Testis (tissue), 2 donors: ENCODE measurements at regions not wholly inside any gene's neighbourhood (a gene's known extent, or its start where the extent isn't known, plus 50 kb on each side); places are given as distances from the start of the nearest gene placed in this dataset.

Experiments used
- DNase-seq: peaks from one replicate; pipeline ENCODE4 v3.0.0-alpha.2; 2019
- H3K27ac ChIP-seq, 2 donors: fragments of 200-600 bp; sonication (generic); one replicate each; pipeline ENCODE4 v1.5.1; 2019
- H3K27me3 ChIP-seq: fragments of 200-600 bp; sonication (generic); one replicate; pipeline ENCODE4 v1.5.1; 2019
- H3K36me3 ChIP-seq: fragments of 200-600 bp; sonication (generic); one replicate; pipeline ENCODE4 v1.5.1; 2017; ENCODE audit warnings: low read depth; ENCODE audit errors: missing control alignments
- H3K4me1 ChIP-seq: fragments of 200-600 bp; sonication (generic); one replicate; pipeline ENCODE4 v1.5.1; 2019
- H3K4me3 ChIP-seq, 2 donors: fragments of 200-600 bp; sonication (generic); one replicate each; pipeline ENCODE4 v1.5.1; 2017 to 2019
- H3K9me3 ChIP-seq: fragments of 200-600 bp; sonication (generic); one replicate; pipeline ENCODE4 v1.5.1; 2017
- POLR2A ChIP-seq: fragments of 450-650 bp; IDR thresholded peaks from one replicate; pipeline ENCODE4 v1.6.1; 2017; ENCODE audit warnings: antibody characterized with exemption, mild to moderate bottlenecking, moderate library complexity
- WGBS, 2 donors: methylation state at CpG; one replicate each; pipeline ENCODE4 v1.1.5; 2018; 5-methylcytosine and 5-hydroxymethylcytosine counted together
- intact Hi-C: fragments of 100-400 bp; cut with DNase I; formaldehyde crosslinking; loops from one replicate; pipeline ENCODE4 v1.15.1; 2023; ENCODE audit warnings: low total_unique reads
- TF ChIP-seq, protein P1 (sequence below), 3 experiments: fragments of 450-650 bp in 2 of 3; fragments of 200-600 bp in 1 of 3; sonication (generic) in 1 of 3; IDR thresholded peaks; one replicate each; pipeline ENCODE4 v1.5.1; 2016 to 2019; ENCODE audit warnings: antibody characterized with exemption in 3 of 3, mild to moderate bottlenecking in 2 of 3, moderate library complexity in 1 of 3

DNA sequence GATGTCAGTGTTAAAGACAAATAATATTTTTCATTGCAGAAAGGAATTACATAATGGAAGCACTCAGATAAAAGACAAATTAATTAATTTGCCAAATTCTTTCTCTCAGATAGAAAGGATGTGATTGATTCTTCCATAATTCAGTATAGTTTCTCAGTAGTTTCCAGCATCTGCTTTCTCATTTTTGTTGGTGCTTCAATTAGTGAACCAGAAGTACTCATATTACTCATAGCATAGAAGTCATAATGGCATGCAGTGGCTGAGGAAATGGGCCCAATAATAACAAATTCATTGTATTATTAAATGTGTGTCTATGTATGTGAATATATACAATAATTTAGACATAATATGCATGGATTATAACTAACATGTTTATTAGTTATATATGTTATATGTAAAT lies 393.3 kb upstream of the TRAM1L1 start:
- no peak for DNase-seq
- no peak for TF ChIP-seq POLR2A
- TF ChIP-seq, protein P1, sequence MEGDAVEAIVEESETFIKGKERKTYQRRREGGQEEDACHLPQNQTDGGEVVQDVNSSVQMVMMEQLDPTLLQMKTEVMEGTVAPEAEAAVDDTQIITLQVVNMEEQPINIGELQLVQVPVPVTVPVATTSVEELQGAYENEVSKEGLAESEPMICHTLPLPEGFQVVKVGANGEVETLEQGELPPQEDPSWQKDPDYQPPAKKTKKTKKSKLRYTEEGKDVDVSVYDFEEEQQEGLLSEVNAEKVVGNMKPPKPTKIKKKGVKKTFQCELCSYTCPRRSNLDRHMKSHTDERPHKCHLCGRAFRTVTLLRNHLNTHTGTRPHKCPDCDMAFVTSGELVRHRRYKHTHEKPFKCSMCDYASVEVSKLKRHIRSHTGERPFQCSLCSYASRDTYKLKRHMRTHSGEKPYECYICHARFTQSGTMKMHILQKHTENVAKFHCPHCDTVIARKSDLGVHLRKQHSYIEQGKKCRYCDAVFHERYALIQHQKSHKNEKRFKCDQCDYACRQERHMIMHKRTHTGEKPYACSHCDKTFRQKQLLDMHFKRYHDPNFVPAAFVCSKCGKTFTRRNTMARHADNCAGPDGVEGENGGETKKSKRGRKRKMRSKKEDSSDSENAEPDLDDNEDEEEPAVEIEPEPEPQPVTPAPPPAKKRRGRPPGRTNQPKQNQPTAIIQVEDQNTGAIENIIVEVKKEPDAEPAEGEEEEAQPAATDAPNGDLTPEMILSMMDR (IDR thresholded peaks at IDR 0.05): no peak

GRCh38 chr4:117479673-117480072 lies 394.3 kb upstream of the TRAM1L1 start:
- no peaks in the 10 kb centered on the region for H3K36me3 ChIP-seq
- 82 to 83% methylated on average over 6 of the region's 6 CpGs for WGBS, 2 donors
- intact Hi-C loops: no loop called here
- H3K4me1 ChIP-seq: no peaks in the 10 kb centered on the region
- H3K4me3 ChIP-seq: no peak overlapping the region
- no peak for TF ChIP-seq POLR2A
- TF ChIP-seq, protein P1 (IDR thresholded peaks at IDR 0.05): no peak
- no peak for DNase-seq
- no peaks in the 10 kb centered on the region for H3K9me3 ChIP-seq
- no peak overlapping the region for H3K27ac ChIP-seq
- H3K27me3 ChIP-seq: no peaks in the 10 kb centered on the region

More for the DNA sequence above, 393.3 kb upstream of the TRAM1L1 start:
- Histone ChIP-seq H3K9me3 (no peaks in the 10 kb centered on the region), H3K36me3 (no peaks in the 10 kb centered on the region), H3K4me3 (no peak overlapping the region), H3K27ac (no peak overlapping the region), H3K4me1 (no peaks in the 10 kb centered on the region), H3K27me3 (no peaks in the 10 kb centered on the region)
- intact Hi-C loops: no loop called here

GRCh38 chr4:117481742-117482141 lies 396.4 kb upstream of the TRAM1L1 start:
- H3K4me3 ChIP-seq: no peak overlapping the region
- no peak for DNase-seq
- no peak overlapping the region for H3K27ac ChIP-seq
- WGBS, 2 donors: 68 to 70% methylated on average over 3 of the region's 3 CpGs
- no peak for TF ChIP-seq POLR2A
- TF ChIP-seq, protein P1 (IDR thresholded peaks at IDR 0.05): no peak
- H3K4me1 ChIP-seq: no peaks in the 10 kb centered on the region
- H3K9me3 ChIP-seq: no peaks in the 10 kb centered on the region
- no peaks in the 10 kb centered on the region for H3K36me3 ChIP-seq
- no peaks in the 10 kb centered on the region for H3K27me3 ChIP-seq
- intact Hi-C loops: no loop called here

- intact Hi-C loops: no loop called here
- no peak overlapping the region for H3K27ac ChIP-seq
- no peaks in the 10 kb centered on the region for H3K4me1 ChIP-seq
- WGBS, 2 donors: 83 to 91% methylated on average over 7 of the region's 7 CpGs
- H3K4me3 ChIP-seq: no peak overlapping the region
- H3K36me3 ChIP-seq: no peaks in the 10 kb centered on the region
- no peaks in the 10 kb centered on the region for H3K27me3 ChIP-seq
- no peak for DNase-seq
- TF ChIP-seq POLR2A: no peak
- TF ChIP-seq, protein P1 (IDR thresholded peaks at IDR 0.05): no peak
- no peaks in the 10 kb centered on the region for H3K9me3 ChIP-seq
Measured at GRCh38 chr4:117488692-117489091, 403.3 kb upstream of the TRAM1L1 start.

- no peak for DNase-seq
- intact Hi-C loops: no loop called here
- H3K27me3 ChIP-seq: no peaks in the 10 kb centered on the region
- H3K9me3 ChIP-seq: no peaks in the 10 kb centered on the region
- H3K4me1 ChIP-seq: no peaks in the 10 kb centered on the region
- no peak overlapping the region for H3K27ac ChIP-seq
- H3K36me3 ChIP-seq: no peaks in the 10 kb centered on the region
- WGBS, 2 donors: 81 to 88% methylated on average over 2 of the region's 2 CpGs
- TF ChIP-seq, protein P1 (IDR thresholded peaks at IDR 0.05): no peak
- TF ChIP-seq POLR2A: no peak
- H3K4me3 ChIP-seq: no peak overlapping the region
Measured at GRCh38 chr4:117489107-117489506, 403.7 kb upstream of the TRAM1L1 start.
